Keratinocyte (primary cell): ENCODE measurements at regions not wholly inside any gene's neighbourhood (a gene's known extent, or its start where the extent isn't known, plus 50 kb on each side); places are given as distances from the start of the nearest gene placed in this dataset.

ENCODE experiments used
- DNase-seq: peaks from one replicate; pipeline ENCODE4 v3.0.0-alpha.2; 2011; ENCODE audit warnings: low read depth, missing footprints, low spot score
- FAIRE-seq: peaks from 2 replicates; lab custom pipeline; 2011; peaks lifted over from hg19 to GRCh38; lab: Jason Lieb, UNC
- H2AFZ ChIP-seq: 2 replicates; pipeline ENCODE4 v1.6.0; 2012; ENCODE audit warnings: low read length, control low read depth, inconsistent platforms; ENCODE audit not compliant: control insufficient read depth
- H3K27ac ChIP-seq: 2 replicates; pipeline ENCODE4 v1.5.1; 2011; ENCODE audit warnings: low read length; ENCODE audit not compliant: control insufficient read depth, insufficient read depth
- H3K27me3 ChIP-seq: 3 replicates; pipeline ENCODE4 v1.6.0; 2011; ENCODE audit warnings: low read length; ENCODE audit not compliant: control insufficient read depth, insufficient read depth; ENCODE audit errors: extremely low read depth
- H3K36me3 ChIP-seq, 2 experiments: 2 replicates in 1 of 2; 3 replicates in 1 of 2; pipeline ENCODE4 v1.5.1; 2011; ENCODE audit warnings: low read length in 2 of 2, mild to moderate bottlenecking in 1 of 2; ENCODE audit not compliant: control insufficient read depth in 2 of 2, insufficient read depth in 2 of 2; ENCODE audit errors: extremely low read depth in 1 of 2
- H3K4me1 ChIP-seq: 3 replicates; pipeline ENCODE4 v1.5.1; 2011; ENCODE audit warnings: low read length; ENCODE audit not compliant: control insufficient read depth, insufficient read depth; ENCODE audit errors: extremely low read depth
- H3K4me2 ChIP-seq: 3 replicates; pipeline ENCODE4 v1.6.0; 2011; ENCODE audit warnings: low read depth, low read length; ENCODE audit not compliant: control insufficient read depth, insufficient read depth; ENCODE audit errors: extremely low read depth
- H3K4me3 ChIP-seq, 3 experiments: fragments of 200-600 bp in 1 of 3; sonication (generic) in 1 of 3; 2 replicates in 2 of 3; 3 replicates in 1 of 3; pipeline ENCODE4 v1.5.1; 2011 to 2016; ENCODE audit warnings: low read length in 3 of 3, mild to moderate bottlenecking in 3 of 3, control low read depth in 2 of 3, inconsistent platforms in 1 of 3, low read depth in 1 of 3, mixed read lengths in 1 of 3, mixed run types in 1 of 3, moderate library complexity in 1 of 3; ENCODE audit not compliant: control insufficient read depth in 2 of 3, insufficient read depth in 2 of 3; ENCODE audit errors: extremely low read depth in 1 of 3
- H3K79me2 ChIP-seq: 2 replicates; pipeline ENCODE4 v1.6.0; 2012; ENCODE audit warnings: low read length; ENCODE audit not compliant: control insufficient read depth, insufficient read depth
- H3K9ac ChIP-seq: 3 replicates; pipeline ENCODE4 v1.6.0; 2011; ENCODE audit warnings: low read length; ENCODE audit not compliant: control insufficient read depth, insufficient read depth; ENCODE audit errors: extremely low read depth
- H3K9me1 ChIP-seq: 3 replicates; pipeline ENCODE4 v1.6.0; 2011; ENCODE audit warnings: low read length; ENCODE audit not compliant: control insufficient read depth, insufficient read depth; ENCODE audit errors: extremely low read depth
- H3K9me3 ChIP-seq: 2 replicates; pipeline ENCODE4 v1.5.1; 2012; ENCODE audit warnings: low read depth, low read length; ENCODE audit not compliant: control insufficient read depth
- H4K20me1 ChIP-seq: 3 replicates; pipeline ENCODE4 v1.6.0; 2011; ENCODE audit warnings: low read length; ENCODE audit not compliant: control insufficient read depth, insufficient read depth; ENCODE audit errors: extremely low read depth
- EZH2 ChIP-seq: IDR thresholded peaks from one replicate; pipeline ENCODE4 v1.6.1; 2012; ENCODE audit warnings: inconsistent platforms, mild to moderate bottlenecking, low read length, moderate library complexity
- dilution Hi-C: fragments of 300-500 bp; cut with MboI; formaldehyde crosslinking; loops from one replicate; pipeline ENCODE4 v1.7.0; 2020; ENCODE audit warnings: low sequenced_read_pairs; ENCODE audit not compliant: extremely low pct_ligation_motif_present
- TF ChIP-seq, protein P1 (sequence below), 3 experiments: IDR thresholded peaks in 1 of 3; conservative IDR thresholded peaks in 1 of 3; optimal IDR thresholded peaks in 1 of 3; 2 replicates in 2 of 3; 3 replicates in 1 of 3; pipeline versions ENCODE3 to v1.5.1; 2011; ENCODE audit warnings: low read length in 3 of 3, mild to moderate bottlenecking in 3 of 3, moderate library complexity in 2 of 3, control low read depth in 1 of 3, inconsistent platforms in 1 of 3; ENCODE audit not compliant: insufficient read depth in 2 of 3; ENCODE audit errors: extremely low read depth in 1 of 3

DNA sequence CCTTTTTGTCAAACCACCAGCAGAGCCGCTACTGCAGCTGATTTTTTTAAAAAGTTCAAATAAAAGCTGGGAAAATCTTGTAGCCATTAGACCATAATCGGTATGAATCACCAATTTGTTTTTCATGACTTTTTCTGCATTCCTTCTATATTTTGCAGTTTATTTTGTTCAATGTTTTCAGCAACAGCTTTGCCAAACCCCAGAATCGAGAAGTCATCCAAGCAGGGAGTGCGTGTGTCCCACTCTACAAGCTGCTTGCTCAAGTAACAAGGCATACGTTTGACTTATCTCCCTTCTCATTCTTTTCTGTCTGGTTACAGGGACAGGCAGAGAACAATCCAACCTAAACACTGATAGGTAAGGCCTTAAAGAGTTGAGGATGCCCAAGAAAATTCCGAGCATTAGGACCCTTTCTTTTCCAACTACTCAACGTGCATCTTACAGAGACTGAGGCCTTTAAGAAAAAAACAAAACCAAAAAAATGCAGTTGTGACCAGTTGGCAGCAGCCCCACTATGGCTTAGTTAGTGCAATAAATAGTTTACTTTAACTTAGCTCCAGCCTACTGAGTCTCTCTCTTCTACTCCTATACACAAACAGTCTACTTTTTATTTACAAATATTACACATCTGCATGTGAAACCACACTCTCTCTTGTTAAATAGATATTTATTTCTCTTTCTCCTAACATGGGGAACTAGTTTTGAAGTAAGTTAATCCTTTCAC lies 134.7 kb upstream of the SLIT3 start:
- H3K4me3 ChIP-seq, result no peak overlapping the region
- no peak overlapping the region for H2AFZ ChIP-seq
- dilution Hi-C loops, result no loop called here

GRCh38 chr5:169433221-169433651 lies 132.3 kb upstream of the SLIT3 start:
- no peaks in the 10 kb centered on the region for H3K9me1 ChIP-seq
- DNase-seq (no peak), FAIRE-seq (no peak)
- H3K4me1 ChIP-seq, result no peaks in the 10 kb centered on the region
- TF ChIP-seq EZH2, result no peak
- TF ChIP-seq, protein P1, sequence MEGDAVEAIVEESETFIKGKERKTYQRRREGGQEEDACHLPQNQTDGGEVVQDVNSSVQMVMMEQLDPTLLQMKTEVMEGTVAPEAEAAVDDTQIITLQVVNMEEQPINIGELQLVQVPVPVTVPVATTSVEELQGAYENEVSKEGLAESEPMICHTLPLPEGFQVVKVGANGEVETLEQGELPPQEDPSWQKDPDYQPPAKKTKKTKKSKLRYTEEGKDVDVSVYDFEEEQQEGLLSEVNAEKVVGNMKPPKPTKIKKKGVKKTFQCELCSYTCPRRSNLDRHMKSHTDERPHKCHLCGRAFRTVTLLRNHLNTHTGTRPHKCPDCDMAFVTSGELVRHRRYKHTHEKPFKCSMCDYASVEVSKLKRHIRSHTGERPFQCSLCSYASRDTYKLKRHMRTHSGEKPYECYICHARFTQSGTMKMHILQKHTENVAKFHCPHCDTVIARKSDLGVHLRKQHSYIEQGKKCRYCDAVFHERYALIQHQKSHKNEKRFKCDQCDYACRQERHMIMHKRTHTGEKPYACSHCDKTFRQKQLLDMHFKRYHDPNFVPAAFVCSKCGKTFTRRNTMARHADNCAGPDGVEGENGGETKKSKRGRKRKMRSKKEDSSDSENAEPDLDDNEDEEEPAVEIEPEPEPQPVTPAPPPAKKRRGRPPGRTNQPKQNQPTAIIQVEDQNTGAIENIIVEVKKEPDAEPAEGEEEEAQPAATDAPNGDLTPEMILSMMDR (optimal IDR thresholded peaks at IDR 0.05 in 1 of 3, IDR thresholded peaks at IDR 0.05 in 1 of 3, conservative IDR thresholded peaks at IDR 0.05 in 1 of 3; ENCODE audit: extremely low read depth in 1 of 3, insufficient read depth in 2 of 3, low read length in 3 of 3), result no peak
- no peak overlapping the region for H2AFZ ChIP-seq
- H3K4me3 ChIP-seq, result no peak overlapping the region
- H3K9ac ChIP-seq, result no peak overlapping the region
- H3K27ac ChIP-seq, result no peak overlapping the region
- H3K9me3 ChIP-seq, result no peaks in the 10 kb centered on the region
- no peaks in the 10 kb centered on the region for H4K20me1 ChIP-seq
- dilution Hi-C loops, result no loop called here
- no peak overlapping the region for H3K4me2 ChIP-seq
- peaks cover 3% of the 10 kb centered on the region for H3K27me3 ChIP-seq
- no peaks in the 10 kb centered on the region for H3K79me2 ChIP-seq
- no peaks in the 10 kb centered on the region for H3K36me3 ChIP-seq

More for the DNA sequence above, 134.7 kb upstream of the SLIT3 start:
- DNase-seq (no peak), FAIRE-seq (no peak)
- H3K27ac ChIP-seq, result no peak overlapping the region
- H3K4me2 ChIP-seq, result no peak overlapping the region
- H3K79me2 ChIP-seq, result no peaks in the 10 kb centered on the region
- H3K36me3 ChIP-seq, result no peaks in the 10 kb centered on the region
- no peaks in the 10 kb centered on the region for H4K20me1 ChIP-seq
- peaks cover 3% of the 10 kb centered on the region for H3K27me3 ChIP-seq
- no peaks in the 10 kb centered on the region for H3K4me1 ChIP-seq
- no peak overlapping the region for H3K9ac ChIP-seq
- no peaks in the 10 kb centered on the region for H3K9me1 ChIP-seq
- H3K9me3 ChIP-seq, result no peaks in the 10 kb centered on the region
- TF ChIP-seq, protein P1 (optimal IDR thresholded peaks at IDR 0.05 in 1 of 3, IDR thresholded peaks at IDR 0.05 in 1 of 3, conservative IDR thresholded peaks at IDR 0.05 in 1 of 3; ENCODE audit: extremely low read depth in 1 of 3, insufficient read depth in 2 of 3, low read length in 3 of 3), result no peak
- TF ChIP-seq EZH2, result no peak
